Hepatocyte (in vitro differentiated cells): ENCODE measurements at regions not wholly inside any gene's neighbourhood (a gene's known extent, or its start where the extent isn't known, plus 50 kb on each side); places are given as distances from the start of the nearest gene placed in this dataset.
"Not testable (repeated sequence)": the region's sequence is repeated elsewhere in the genome, so short reads cannot be mapped to it uniquely, and the experiment has no call there.

ENCODE experiments used
- CTCF ChIP-seq: fragments of 200-600 bp; sonication (generic); IDR thresholded peaks from 2 replicates; pipeline ENCODE4 v1.5.1; 2016; ENCODE audit warnings: antibody characterized with exemption, mild to moderate bottlenecking; ENCODE audit not compliant: poor library complexity
- EZH2 ChIP-seq: fragments of 200-600 bp; sonication (generic); IDR thresholded peaks from 2 replicates; pipeline ENCODE4 v1.6.1; 2016; ENCODE audit warnings: antibody characterized with exemption, mild to moderate bottlenecking, borderline replicate concordance
- EZH2phosphoT487 ChIP-seq: fragments of 200-600 bp; sonication (generic); IDR thresholded peaks from one replicate; pipeline ENCODE4 v1.6.1; 2018; ENCODE audit warnings: antibody characterized with exemption, mild to moderate bottlenecking, low read depth, moderate library complexity; ENCODE audit not compliant: unreplicated experiment, severe bottlenecking

- TF ChIP-seq CTCF, EZH2phosphoT487, EZH2: not testable (repeated sequence)
Observed at GRCh38 chr9:78704153-78704552, 407.2 kb downstream of the PSAT1 start.
